ENCODE measurements at regions not wholly inside any gene's neighbourhood (a gene's known extent, or its start where the extent isn't known, plus 50 kb on each side); places are given as distances from the start of the nearest gene placed in this dataset.

GRCh38 chr15:36210426-36210825 lies 369.0 kb upstream of the CDIN1 start:
- no peak for FAIRE-seq

GRCh38 chr15:36218322-36218721 lies 361.1 kb upstream of the CDIN1 start:
- FAIRE-seq = no peak

- FAIRE-seq = no peak
Observed at GRCh38 chr15:36218991-36219390, 360.4 kb upstream of the CDIN1 start.

GRCh38 chr15:36221992-36222391 lies 357.4 kb upstream of the CDIN1 start:
- FAIRE-seq = no peak

GRCh38 chr15:36230776-36231175 lies 348.6 kb upstream of the CDIN1 start:
- FAIRE-seq = no peak

GRCh38 chr15:36232491-36232890 lies 346.9 kb upstream of the CDIN1 start:
- no peak for FAIRE-seq

- no peak for FAIRE-seq
Observed at GRCh38 chr15:36234743-36235142, 344.7 kb upstream of the CDIN1 start.

- FAIRE-seq = no peak
Observed at GRCh38 chr15:36235173-36235572, 344.3 kb upstream of the CDIN1 start.

GRCh38 chr15:36239509-36239908 lies 339.9 kb upstream of the CDIN1 start:
- FAIRE-seq = no peak

GRCh38 chr15:36251450-36251849 lies 328.0 kb upstream of the CDIN1 start:
- no peak for FAIRE-seq

GRCh38 chr15:36252146-36252711 lies 327.2 kb upstream of the CDIN1 start:
- no peak for FAIRE-seq

- FAIRE-seq = no peak
Observed at GRCh38 chr15:36254426-36254825, 325.0 kb upstream of the CDIN1 start.

GRCh38 chr15:36256404-36256807 lies 323.0 kb upstream of the CDIN1 start:
- FAIRE-seq = no peak

- FAIRE-seq = no peak
Observed at GRCh38 chr15:36263666-36264065, 315.8 kb upstream of the CDIN1 start.

GRCh38 chr15:36265422-36265821 lies 314.0 kb upstream of the CDIN1 start:
- no peak for FAIRE-seq

GRCh38 chr15:36271048-36271447 lies 308.4 kb upstream of the CDIN1 start:
- FAIRE-seq = no peak

GRCh38 chr15:36275656-36276055 lies 303.8 kb upstream of the CDIN1 start:
- FAIRE-seq = no peak

GRCh38 chr15:36278219-36278618 lies 301.2 kb upstream of the CDIN1 start:
- no peak for FAIRE-seq

- FAIRE-seq = no peak
Observed at GRCh38 chr15:36282821-36283220, 296.6 kb upstream of the CDIN1 start.

- FAIRE-seq = no peak
Observed at GRCh38 chr15:36284911-36285310, 294.5 kb upstream of the CDIN1 start.

GRCh38 chr15:36291501-36291900 lies 287.9 kb upstream of the CDIN1 start:
- no peak for FAIRE-seq

- no peak for FAIRE-seq
Observed at GRCh38 chr15:36294359-36294758, 285.1 kb upstream of the CDIN1 start.

GRCh38 chr15:36301947-36302346 lies 277.5 kb upstream of the CDIN1 start:
- FAIRE-seq = no peak

- FAIRE-seq = no peak
Observed at GRCh38 chr15:36313021-36313420, 266.4 kb upstream of the CDIN1 start.

- FAIRE-seq = no peak
Observed at GRCh38 chr15:36313736-36314280, 265.6 kb upstream of the CDIN1 start.

All from A204.1 (cell line).